Panc1 (cell line): ENCODE measurements at regions not wholly inside any gene's neighbourhood (a gene's known extent, or its start where the extent isn't known, plus 50 kb on each side); places are given as distances from the start of the nearest gene placed in this dataset.
"Not testable (repeated sequence)": the region's sequence is repeated elsewhere in the genome, so short reads cannot be mapped to it uniquely, and the experiment has no call there.

Source experiments
- ATAC-seq: fragments of 200-7000 bp; cut with Tn5 transposase; 2 replicates; pipeline ENCODE4 v1.9.1; 2020; ENCODE audit warnings: mild to moderate bottlenecking, moderate library complexity
- BruUV-seq: library from RNA; stranded (reverse); fragments of 400-500 nt; replicated peaks from 2 replicates; lab custom pipeline; 2021; lab: Mats Ljungman, UMichigan
- CTCF ChIA-PET: fragments of 300-600 bp; sonication (Branson Sonifier 250); formaldehyde crosslinking; loops from one replicate; lab custom pipeline; 2022; ENCODE audit warnings: antibody characterized with exemption; lab: Charles Lee
- POLR2A ChIA-PET: fragments of 300-600 bp; sonication (Branson Sonifier 250); formaldehyde crosslinking; loops from one replicate; lab custom pipeline; 2022; ENCODE audit warnings: antibody characterized with exemption; lab: Charles Lee
- DNase-seq: peaks from one replicate; pipeline ENCODE4 v3.0.0-alpha.2; 2010; ENCODE audit warnings: low read depth, low spot score
- H3K27ac ChIP-seq: 2 replicates; pipeline ENCODE4 v1.5.1; 2011; ENCODE audit warnings: mild to moderate bottlenecking, low read length, inconsistent platforms
- H3K27me3 ChIP-seq: fragments of 200-500 bp; sonication (Bioruptor generic); 2 replicates; pipeline ENCODE4 v1.6.0; 2014; ENCODE audit warnings: low read length, inconsistent platforms; ENCODE audit not compliant: control insufficient read depth, insufficient read depth
- H3K36me3 ChIP-seq: fragments of 200-500 bp; sonication (Bioruptor generic); 2 replicates; pipeline ENCODE4 v1.5.1; 2014; ENCODE audit warnings: inconsistent platforms, mild to moderate bottlenecking, low read length, moderate library complexity; ENCODE audit not compliant: control insufficient read depth, insufficient read depth
- H3K4me1 ChIP-seq: 2 replicates; pipeline ENCODE4 v1.5.1; 2011; ENCODE audit warnings: inconsistent platforms, mild to moderate bottlenecking, low read length, moderate library complexity; ENCODE audit not compliant: control insufficient read depth, insufficient read depth
- H3K4me3 ChIP-seq, 2 experiments: 2 replicates each; pipeline ENCODE4 v1.5.1; 2011 to 2012; ENCODE audit warnings: low read depth in 2 of 2, low read length in 2 of 2, mild to moderate bottlenecking in 2 of 2, inconsistent platforms in 1 of 2, moderate library complexity in 1 of 2
- H3K9me3 ChIP-seq: fragments of 200-500 bp; sonication (Bioruptor generic); 2 replicates; pipeline ENCODE4 v1.5.1; 2014; ENCODE audit warnings: low read depth, mild to moderate bottlenecking, inconsistent platforms, low read length, moderate library complexity; ENCODE audit not compliant: control insufficient read depth, insufficient read depth
- CTCF ChIP-seq: fragments of 450-650 bp; IDR thresholded peaks from 2 replicates; pipeline ENCODE4 v1.5.1; 2017; ENCODE audit warnings: mild to moderate bottlenecking
- POLR2AphosphoS5 ChIP-seq: IDR thresholded peaks from 2 replicates; pipeline ENCODE4 v1.6.1; 2012; ENCODE audit warnings: mild to moderate bottlenecking, low read depth, low read length, moderate library complexity
- REST ChIP-seq, 2 experiments: IDR thresholded peaks; 2 replicates each; pipeline ENCODE4 v1.6.1; 2011 to 2012; ENCODE audit warnings: low read depth in 2 of 2, control low read depth in 1 of 2, low read length in 1 of 2, mild to moderate bottlenecking in 1 of 2, moderate library complexity in 1 of 2; ENCODE audit not compliant: insufficient read depth in 1 of 2
- SIN3A ChIP-seq: IDR thresholded peaks from 2 replicates; pipeline ENCODE4 v1.6.1; 2012; ENCODE audit warnings: low read depth, mild to moderate bottlenecking, low read length, moderate library complexity, borderline replicate concordance; ENCODE audit not compliant: insufficient read depth
- TCF7L2 ChIP-seq: IDR thresholded peaks from 2 replicates; pipeline ENCODE4 v1.6.1; 2011; ENCODE audit warnings: mild to moderate bottlenecking, low read depth, low read length, inconsistent platforms
- in situ Hi-C: cut with HindIII; loops from 2 replicates; pipeline ENCODE4 v1.10.0; 2016; ENCODE audit warnings: low sequenced_read_pairs, low pct_unique_long_range_greater_than_20kb
- intact Hi-C: fragments of 100-400 bp; cut with micrococcal nuclease; formaldehyde crosslinking; loops from one replicate; pipeline ENCODE4 v1.10.0; 2022; ENCODE audit not compliant: unreplicated experiment

- Histone ChIP-seq H3K36me3 (no peaks in the 10 kb centered on the region), H3K4me1 (no peaks in the 10 kb centered on the region), H3K27ac (no peak overlapping the region), H3K4me3 (no peak overlapping the region), H3K27me3 (no peaks in the 10 kb centered on the region), H3K9me3 (no peaks in the 10 kb centered on the region)
- DNase-seq (no peak), ATAC-seq (no peak)
- TF ChIP-seq SIN3A = no peak
- TF ChIP-seq REST (IDR thresholded peaks at IDR 0.05; ENCODE audit: insufficient read depth in 1 of 2, low read depth in 2 of 2, low read length in 1 of 2) = no peak
- TF ChIP-seq POLR2AphosphoS5 = no peak
- TF ChIP-seq CTCF = no peak
- no peak for TF ChIP-seq TCF7L2
- CTCF ChIA-PET = no interaction called here
- intact Hi-C loops (no loop called here), in situ Hi-C loops (no loop called here)
- POLR2A ChIA-PET = no interaction called here
- BruUV-seq = no TSS peak
These were observed 291.0 kb upstream of the PRR16 start for GRCh38 chr5:120173125-120173524.

GRCh38 chr5:120174089-120174488 lies 290.0 kb upstream of the PRR16 start:
- Histone ChIP-seq H3K4me3 (no peak overlapping the region), H3K4me1 (no peaks in the 10 kb centered on the region), H3K27me3 (no peaks in the 10 kb centered on the region), H3K9me3 (no peaks in the 10 kb centered on the region), H3K27ac (no peak overlapping the region), H3K36me3 (no peaks in the 10 kb centered on the region)
- DNase-seq (no peak), ATAC-seq (no peak)
- in situ Hi-C loops = no loop called here
- no peak for TF ChIP-seq POLR2AphosphoS5
- TF ChIP-seq REST (IDR thresholded peaks at IDR 0.05; ENCODE audit: insufficient read depth in 1 of 2, low read depth in 2 of 2, low read length in 1 of 2) = no peak
- no peak for TF ChIP-seq SIN3A
- no peak for TF ChIP-seq TCF7L2
- no peak for TF ChIP-seq CTCF
- CTCF ChIA-PET = no interaction called here
- intact Hi-C loops = no loop called here
- no TSS peak for BruUV-seq
- POLR2A ChIA-PET = no interaction called here

- H3K4me3 ChIP-seq, H3K9me3 ChIP-seq, H3K27ac ChIP-seq, DNase-seq, H3K4me1 ChIP-seq, BruUV-seq, POLR2A ChIA-PET, in situ Hi-C loops, intact Hi-C loops, H3K27me3 ChIP-seq, ATAC-seq, H3K36me3 ChIP-seq, CTCF ChIA-PET: not testable (repeated sequence)
These were observed 282.9 kb upstream of the PRR16 start for GRCh38 chr5:120181238-120181637.

- intact Hi-C loops, H3K9me3 ChIP-seq, H3K36me3 ChIP-seq, in situ Hi-C loops, H3K27ac ChIP-seq, POLR2A ChIA-PET, CTCF ChIA-PET, H3K27me3 ChIP-seq, H3K4me1 ChIP-seq, H3K4me3 ChIP-seq, DNase-seq, ATAC-seq, BruUV-seq: not testable (repeated sequence)
These were observed 269.4 kb upstream of the PRR16 start for GRCh38 chr5:120194650-120195049.
